KMS-11 (cell line): ENCODE measurements at regions not wholly inside any gene's neighbourhood (a gene's known extent, or its start where the extent isn't known, plus 50 kb on each side); places are given as distances from the start of the nearest gene placed in this dataset.

ENCODE experiments used
- H2AFZ ChIP-seq: fragments of 200-600 bp; sonication (generic); 2 replicates; pipeline ENCODE4 v1.6.1; 2016; ENCODE audit warnings: antibody characterized with exemption, mixed run types, low read depth
- H3K27ac ChIP-seq: fragments of 200-600 bp; sonication (generic); 2 replicates; pipeline ENCODE4 v1.6.1; 2016; ENCODE audit warnings: mild to moderate bottlenecking, mixed run types
- H3K27me3 ChIP-seq: fragments of 200-600 bp; sonication (generic); 2 replicates; pipeline ENCODE4 v1.6.1; 2017; ENCODE audit warnings: mild to moderate bottlenecking, low read depth, mixed run types, moderate library complexity; ENCODE audit not compliant: insufficient read depth
- H3K36me3 ChIP-seq: fragments of 200-600 bp; sonication (generic); 2 replicates; pipeline ENCODE4 v1.6.1; 2017; ENCODE audit warnings: mild to moderate bottlenecking, mixed run types; ENCODE audit not compliant: insufficient read depth
- H3K4me1 ChIP-seq: fragments of 200-600 bp; sonication (generic); 2 replicates; pipeline ENCODE4 v1.6.1; 2016; ENCODE audit warnings: mild to moderate bottlenecking, low read depth, mixed run types; ENCODE audit not compliant: poor library complexity, severe bottlenecking
- H3K4me2 ChIP-seq: fragments of 200-600 bp; sonication (generic); 2 replicates; pipeline ENCODE4 v1.7.0; 2016; ENCODE audit warnings: mild to moderate bottlenecking, mixed run types
- H3K4me3 ChIP-seq: fragments of 200-600 bp; sonication (generic); IDR thresholded peaks from 2 replicates; pipeline ENCODE4 v1.6.1; 2017; ENCODE audit warnings: low read depth, low read length, mixed read lengths; ENCODE audit not compliant: insufficient read depth
- H3K79me2 ChIP-seq: fragments of 200-600 bp; sonication (generic); 2 replicates; pipeline ENCODE4 v1.6.1; 2016; ENCODE audit warnings: low read depth, mixed run types; ENCODE audit not compliant: insufficient read depth
- H3K9ac ChIP-seq: fragments of 200-600 bp; sonication (generic); 2 replicates; pipeline ENCODE4 v1.6.1; 2016; ENCODE audit warnings: mild to moderate bottlenecking, mixed run types
- H4K20me1 ChIP-seq: fragments of 200-600 bp; sonication (generic); 2 replicates; pipeline ENCODE4 v1.6.1; 2016; ENCODE audit warnings: mild to moderate bottlenecking, mixed run types; ENCODE audit not compliant: insufficient read depth
- CTCF ChIP-seq: fragments of 200-600 bp; sonication (generic); conservative IDR thresholded peaks from 2 replicates; pipeline ENCODE4 v1.6.1; 2017; ENCODE audit warnings: low read depth, mild to moderate bottlenecking, antibody characterized with exemption, low read length, moderate library complexity, mixed read lengths

- H3K4me1 ChIP-seq = peaks cover 3% of the 10 kb centered on the region
- no peak overlapping the region for H3K27ac ChIP-seq
- no peak overlapping the region for H2AFZ ChIP-seq
- H3K4me3 ChIP-seq = no peak overlapping the region
- TF ChIP-seq CTCF = no peak
- no peaks in the 10 kb centered on the region for H3K36me3 ChIP-seq
- no peak overlapping the region for H3K4me2 ChIP-seq
- H3K9ac ChIP-seq = no peak overlapping the region
- H4K20me1 ChIP-seq = no peaks in the 10 kb centered on the region
- H3K79me2 ChIP-seq = no peaks in the 10 kb centered on the region
- H3K27me3 ChIP-seq = no peaks in the 10 kb centered on the region
Observed at GRCh38 chr15:87347806-87348515, 908.6 kb downstream of the NTRK3 start.

- no peaks in the 10 kb centered on the region for H3K79me2 ChIP-seq
- H2AFZ ChIP-seq = no peak overlapping the region
- no peak for TF ChIP-seq CTCF
- H3K27me3 ChIP-seq = no peaks in the 10 kb centered on the region
- H3K27ac ChIP-seq = no peak overlapping the region
- H3K4me1 ChIP-seq = no peaks in the 10 kb centered on the region
- H3K9ac ChIP-seq = no peak overlapping the region
- H3K4me2 ChIP-seq = no peak overlapping the region
- H3K36me3 ChIP-seq = no peaks in the 10 kb centered on the region
- no peak overlapping the region for H3K4me3 ChIP-seq
- H4K20me1 ChIP-seq = no peaks in the 10 kb centered on the region
Observed at GRCh38 chr15:87345961-87346360, 910.6 kb downstream of the NTRK3 start.

- no peaks in the 10 kb centered on the region for H4K20me1 ChIP-seq
- no peak overlapping the region for H3K9ac ChIP-seq
- H3K4me3 ChIP-seq = no peak overlapping the region
- TF ChIP-seq CTCF = no peak
- no peaks in the 10 kb centered on the region for H3K27me3 ChIP-seq
- no peak overlapping the region for H2AFZ ChIP-seq
- H3K4me2 ChIP-seq = no peak overlapping the region
- no peak overlapping the region for H3K27ac ChIP-seq
- no peaks in the 10 kb centered on the region for H3K79me2 ChIP-seq
- H3K36me3 ChIP-seq = no peaks in the 10 kb centered on the region
- no peaks in the 10 kb centered on the region for H3K4me1 ChIP-seq
Observed at GRCh38 chr15:87343966-87344365, 912.6 kb downstream of the NTRK3 start.

GRCh38 chr15:87340370-87340769, 916.2 kb downstream of the NTRK3 start:
- Histone ChIP-seq H3K36me3 (no peaks in the 10 kb centered on the region), H2AFZ (no peak overlapping the region), H3K27ac (no peak overlapping the region), H3K9ac (no peak overlapping the region), H3K4me1 (no peaks in the 10 kb centered on the region), H3K4me3 (no peak overlapping the region), H3K27me3 (no peaks in the 10 kb centered on the region), H3K79me2 (no peaks in the 10 kb centered on the region), H4K20me1 (no peaks in the 10 kb centered on the region), H3K4me2 (no peak overlapping the region)
- TF ChIP-seq CTCF = no peak
